ENCODE measurements at regions not wholly inside any gene's neighbourhood (a gene's known extent, or its start where the extent isn't known, plus 50 kb on each side); places are given as distances from the start of the nearest gene placed in this dataset.

DNA sequence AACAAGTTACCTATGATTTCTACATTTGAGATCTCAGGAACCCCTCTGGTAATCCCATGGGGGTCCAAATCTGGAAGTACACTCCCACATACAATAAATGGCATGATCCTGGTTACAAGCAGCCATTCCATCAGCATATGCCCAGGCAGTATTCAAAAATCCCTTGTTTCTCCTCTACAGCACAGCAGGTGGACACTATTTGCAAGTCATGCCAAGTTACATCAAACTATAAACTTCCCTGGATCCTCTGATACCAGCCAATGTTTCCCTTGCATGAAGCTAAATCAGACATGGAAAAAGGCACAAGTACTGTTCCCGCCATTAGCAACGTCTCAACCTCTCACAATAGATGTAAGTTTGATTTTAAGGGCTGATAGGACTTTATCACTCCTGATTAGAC lies 134.5 kb upstream of the PRSS16 start:
- Histone ChIP-seq H3K4me1 (ENCODE audit: insufficient read depth) (no peaks in the 10 kb centered on the region), H3K79me2 (ENCODE audit: insufficient read depth) (no peaks in the 10 kb centered on the region), H3K27ac (no peak overlapping the region), H2AFZ (no peak overlapping the region), H3K36me3 (ENCODE audit: low read depth) (no peaks in the 10 kb centered on the region), H3K27me3 (replicated peaks; ENCODE audit: insufficient read depth) (no peaks in the 10 kb centered on the region), H4K20me1 (ENCODE audit: insufficient read depth) (no peaks in the 10 kb centered on the region), H3F3A (ENCODE audit: insufficient read depth) (no peaks in the 10 kb centered on the region), H3K9me3 (ENCODE audit: low read depth) (no peaks in the 10 kb centered on the region), H3K9ac (no peak overlapping the region), H3K9me2 (ENCODE audit: insufficient read depth) (no peaks in the 10 kb centered on the region), H3K4me3 (no peak overlapping the region), H3K4me2 (ENCODE audit: unreplicated experiment) (no peak overlapping the region)
- no peak for DNase-seq
- in situ Hi-C loops (cut with MboI) = no loop called here
- 27 to 38% methylated on average over 2 of the region's 2 CpGs for WGBS, 2 experiments (ENCODE audit: low coverage in 1 of 2, low lambda C conversion rate in 2 of 2, missing lambda C conversion rate in 2 of 2)
- TF ChIP-seq EZH2 (IDR thresholded peaks at IDR 0.05; ENCODE audit: insufficient read depth, poor library complexity, severe bottlenecking) = no peak
- TF ChIP-seq EZH2phosphoT487 (IDR thresholded peaks at IDR 0.05; ENCODE audit: insufficient read depth, low read depth) = no peak

DNA sequence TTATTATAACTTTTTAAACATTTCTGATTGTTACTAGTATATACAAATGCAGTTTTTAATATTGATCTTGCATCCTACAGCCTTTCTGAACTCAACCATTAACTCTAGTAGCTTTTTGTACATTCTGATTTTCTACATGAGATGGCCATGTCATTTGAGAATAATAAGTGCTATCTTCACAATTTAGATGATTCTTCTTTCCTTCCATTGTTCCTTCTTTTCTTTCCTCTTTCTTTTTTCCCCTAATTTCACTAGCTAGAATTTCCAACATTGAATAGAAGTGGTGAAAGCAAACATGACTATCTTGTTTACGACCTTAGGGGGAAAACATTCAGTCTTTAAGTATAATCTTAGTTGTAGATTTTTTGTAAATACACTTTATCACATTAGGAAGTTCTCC lies 128.2 kb upstream of the PRSS16 start:
- Histone ChIP-seq H3K9ac (no peak overlapping the region), H3K4me3 (no peak overlapping the region), H3K9me3 (ENCODE audit: low read depth) (no peaks in the 10 kb centered on the region), H2AFZ (no peak overlapping the region), H3K9me2 (ENCODE audit: insufficient read depth) (0 out of 2 replicates have a peak, but pooled peaks cover 7% of the 10 kb centered on the region), H3F3A (ENCODE audit: insufficient read depth) (no peaks in the 10 kb centered on the region), H3K36me3 (ENCODE audit: low read depth) (no peaks in the 10 kb centered on the region), H4K20me1 (ENCODE audit: insufficient read depth) (no peaks in the 10 kb centered on the region), H3K79me2 (ENCODE audit: insufficient read depth) (no peaks in the 10 kb centered on the region), H3K27me3 (replicated peaks; ENCODE audit: insufficient read depth) (no peaks in the 10 kb centered on the region), H3K27ac (no peak overlapping the region), H3K4me1 (ENCODE audit: insufficient read depth) (no peaks in the 10 kb centered on the region), H3K4me2 (ENCODE audit: unreplicated experiment) (no peak overlapping the region)
- no peak for DNase-seq
- in situ Hi-C loops (cut with MboI) = no loop called here
- TF ChIP-seq EZH2phosphoT487 (IDR thresholded peaks at IDR 0.05; ENCODE audit: insufficient read depth, low read depth) (no peak), EZH2 (IDR thresholded peaks at IDR 0.05; ENCODE audit: insufficient read depth, poor library complexity, severe bottlenecking) (no peak)
- WGBS, 2 experiments (ENCODE audit: low coverage in 1 of 2, low lambda C conversion rate in 2 of 2, missing lambda C conversion rate in 2 of 2) = 62 to 65% methylated on average over 1 of the region's 1 CpG

DNA sequence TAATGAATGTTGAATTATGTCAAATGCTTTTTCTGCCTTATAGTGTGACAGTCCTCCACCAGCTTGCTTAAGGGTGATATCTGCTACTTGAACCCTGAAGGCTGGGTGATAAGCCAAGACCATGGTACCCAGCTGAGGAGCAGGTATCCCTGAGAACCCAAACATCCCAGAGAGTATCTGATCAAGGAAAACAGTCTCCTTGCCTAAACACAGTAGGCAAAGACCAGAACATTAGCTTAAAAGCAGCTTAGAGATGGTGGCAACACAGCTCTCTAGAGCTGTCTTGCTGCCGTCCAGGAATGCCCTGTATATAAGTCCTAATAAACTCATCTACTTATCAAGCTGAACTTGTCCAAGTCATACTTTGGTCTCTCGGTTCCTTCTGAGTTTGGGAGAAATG lies 127.7 kb upstream of the PRSS16 start:
- no peak overlapping the region for H3K9ac ChIP-seq
- DNase-seq = no peak
- WGBS, 2 experiments (ENCODE audit: low coverage in 1 of 2, low lambda C conversion rate in 2 of 2, missing lambda C conversion rate in 2 of 2) = 90 to 94% methylated on average over 2 of the region's 2 CpGs
- no peaks in the 10 kb centered on the region for H3K27me3 ChIP-seq (replicated peaks; ENCODE audit: insufficient read depth)
- H3K9me3 ChIP-seq (ENCODE audit: low read depth) = no peaks in the 10 kb centered on the region
- H3K27ac ChIP-seq = no peak overlapping the region
- H3K4me2 ChIP-seq (ENCODE audit: unreplicated experiment) = no peak overlapping the region
- H3F3A ChIP-seq (ENCODE audit: insufficient read depth) = no peaks in the 10 kb centered on the region
- TF ChIP-seq EZH2phosphoT487 (IDR thresholded peaks at IDR 0.05; ENCODE audit: insufficient read depth, low read depth) (no peak), EZH2 (IDR thresholded peaks at IDR 0.05; ENCODE audit: insufficient read depth, poor library complexity, severe bottlenecking) (no peak)
- no peaks in the 10 kb centered on the region for H3K4me1 ChIP-seq (ENCODE audit: insufficient read depth)
- H2AFZ ChIP-seq = no peak overlapping the region
- 0 out of 2 replicates have a peak, but pooled peaks cover 7% of the 10 kb centered on the region for H3K9me2 ChIP-seq (ENCODE audit: insufficient read depth)
- in situ Hi-C loops (cut with MboI) = no loop called here
- H4K20me1 ChIP-seq (ENCODE audit: insufficient read depth) = no peaks in the 10 kb centered on the region
- no peaks in the 10 kb centered on the region for H3K36me3 ChIP-seq (ENCODE audit: low read depth)
- H3K79me2 ChIP-seq (ENCODE audit: insufficient read depth) = no peaks in the 10 kb centered on the region
- no peak overlapping the region for H3K4me3 ChIP-seq

GRCh38 chr6:27121640-27122039 lies 125.9 kb upstream of the PRSS16 start:
- Histone ChIP-seq H3K4me2 (ENCODE audit: unreplicated experiment) (no peak overlapping the region), H3K27ac (no peak overlapping the region), H3K9me3 (ENCODE audit: low read depth) (no peaks in the 10 kb centered on the region), H3K27me3 (replicated peaks; ENCODE audit: insufficient read depth) (no peaks in the 10 kb centered on the region), H3K9me2 (ENCODE audit: insufficient read depth) (0 out of 2 replicates have a peak, but pooled peaks cover 7% of the 10 kb centered on the region), H3F3A (ENCODE audit: insufficient read depth) (no peaks in the 10 kb centered on the region; the same call in 1 of the 2 replicates), H4K20me1 (ENCODE audit: insufficient read depth) (no peaks in the 10 kb centered on the region), H3K4me3 (no peak overlapping the region), H3K9ac (no peak overlapping the region), H3K36me3 (ENCODE audit: low read depth) (no peaks in the 10 kb centered on the region), H3K4me1 (ENCODE audit: insufficient read depth) (no peaks in the 10 kb centered on the region), H2AFZ (no peak overlapping the region), H3K79me2 (ENCODE audit: insufficient read depth) (no peaks in the 10 kb centered on the region)
- DNase-seq = no peak
- WGBS, 2 experiments (ENCODE audit: low coverage in 1 of 2, low lambda C conversion rate in 2 of 2, missing lambda C conversion rate in 2 of 2) = 92 to 97% methylated on average over 2 of the region's 2 CpGs
- in situ Hi-C loops (cut with MboI) = no loop called here
- TF ChIP-seq EZH2 (IDR thresholded peaks at IDR 0.05; ENCODE audit: insufficient read depth, poor library complexity, severe bottlenecking) (no peak), EZH2phosphoT487 (IDR thresholded peaks at IDR 0.05; ENCODE audit: insufficient read depth, low read depth) (no peak)

GRCh38 chr6:27124252-27124657 lies 123.2 kb upstream of the PRSS16 start:
- H3K79me2 ChIP-seq (ENCODE audit: insufficient read depth) = no peaks in the 10 kb centered on the region
- H4K20me1 ChIP-seq (ENCODE audit: insufficient read depth) = no peaks in the 10 kb centered on the region
- in situ Hi-C loops (cut with MboI) = no loop called here
- peaks cover 6% of the 10 kb centered on the region for H3F3A ChIP-seq (ENCODE audit: insufficient read depth)
- no peak overlapping the region for H2AFZ ChIP-seq
- TF ChIP-seq EZH2 (IDR thresholded peaks at IDR 0.05; ENCODE audit: insufficient read depth, poor library complexity, severe bottlenecking) = no peak
- TF ChIP-seq EZH2phosphoT487 (IDR thresholded peaks at IDR 0.05; ENCODE audit: insufficient read depth, low read depth) = no peak
- H3K9me2 ChIP-seq (ENCODE audit: insufficient read depth) = 0 out of 2 replicates have a peak, but pooled peaks cover 7% of the 10 kb centered on the region
- no peaks in the 10 kb centered on the region for H3K27me3 ChIP-seq (replicated peaks; ENCODE audit: insufficient read depth)
- H3K4me2 ChIP-seq (ENCODE audit: unreplicated experiment) = no peak overlapping the region
- no peak overlapping the region for H3K4me3 ChIP-seq
- H3K4me1 ChIP-seq (ENCODE audit: insufficient read depth) = 0 out of 2 replicates have a peak, but pooled peaks cover 7% of the 10 kb centered on the region
- H3K9me3 ChIP-seq (ENCODE audit: low read depth) = no peaks in the 10 kb centered on the region
- no peaks in the 10 kb centered on the region for H3K36me3 ChIP-seq (ENCODE audit: low read depth)
- no peak for DNase-seq
- no peak overlapping the region for H3K9ac ChIP-seq
- H3K27ac ChIP-seq = no peak overlapping the region
- whole genome bisulfite sequencing, 2 experiments (ENCODE audit: low coverage in 1 of 2, low lambda C conversion rate in 2 of 2, missing lambda C conversion rate in 2 of 2) = 83 to 87% methylated on average over 4 of the region's 4 CpGs

Measured in GM23248 (cell line).